ENCODE measurements at regions not wholly inside any gene's neighbourhood (a gene's known extent, or its start where the extent isn't known, plus 50 kb on each side); places are given as distances from the start of the nearest gene placed in this dataset.

DNA sequence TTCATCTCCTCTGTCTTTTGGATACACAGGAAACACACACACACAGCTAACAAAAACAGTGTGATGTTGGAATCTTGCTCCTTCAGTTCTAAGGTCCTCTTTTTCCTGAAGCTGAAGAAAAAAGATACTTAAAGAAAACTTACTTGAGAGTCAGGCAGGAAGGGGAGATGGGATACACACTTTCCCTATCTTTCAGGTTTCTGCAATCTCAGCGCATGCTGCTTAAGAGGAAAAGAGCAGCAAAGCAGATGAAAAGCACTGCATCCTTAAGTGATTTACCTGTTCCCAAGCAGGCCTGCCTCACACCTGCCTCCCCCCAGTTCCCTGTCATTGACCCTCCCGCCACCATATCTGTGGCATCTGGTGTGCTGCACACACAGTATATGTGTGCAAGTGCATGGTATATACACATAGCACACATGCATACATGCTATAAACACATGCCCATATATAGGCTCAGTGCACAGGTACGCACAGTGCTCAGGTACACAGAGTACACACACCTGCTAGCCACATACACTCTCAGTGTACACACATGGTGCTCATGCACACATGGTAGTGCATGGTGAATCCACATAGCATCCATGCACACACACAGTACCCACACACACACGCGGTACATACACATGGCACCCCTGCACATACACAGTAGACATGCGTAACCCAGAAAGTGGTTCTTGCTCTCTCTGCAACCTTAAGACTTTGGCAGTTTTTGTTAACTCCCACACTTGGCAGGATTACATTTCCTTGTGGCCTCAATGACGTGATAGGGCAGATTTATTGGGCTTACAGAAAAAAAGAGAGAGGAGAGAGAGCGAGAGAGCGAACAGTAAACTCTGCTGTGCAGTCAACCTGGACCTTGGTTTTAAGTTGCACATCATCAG is 166.9 kb downstream of the TOMM20 start (continued):
- TF ChIP-seq, protein P1, sequence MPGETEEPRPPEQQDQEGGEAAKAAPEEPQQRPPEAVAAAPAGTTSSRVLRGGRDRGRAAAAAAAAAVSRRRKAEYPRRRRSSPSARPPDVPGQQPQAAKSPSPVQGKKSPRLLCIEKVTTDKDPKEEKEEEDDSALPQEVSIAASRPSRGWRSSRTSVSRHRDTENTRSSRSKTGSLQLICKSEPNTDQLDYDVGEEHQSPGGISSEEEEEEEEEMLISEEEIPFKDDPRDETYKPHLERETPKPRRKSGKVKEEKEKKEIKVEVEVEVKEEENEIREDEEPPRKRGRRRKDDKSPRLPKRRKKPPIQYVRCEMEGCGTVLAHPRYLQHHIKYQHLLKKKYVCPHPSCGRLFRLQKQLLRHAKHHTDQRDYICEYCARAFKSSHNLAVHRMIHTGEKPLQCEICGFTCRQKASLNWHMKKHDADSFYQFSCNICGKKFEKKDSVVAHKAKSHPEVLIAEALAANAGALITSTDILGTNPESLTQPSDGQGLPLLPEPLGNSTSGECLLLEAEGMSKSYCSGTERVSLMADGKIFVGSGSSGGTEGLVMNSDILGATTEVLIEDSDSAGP (CRISPR knock-in tag; IDR thresholded peaks at IDR 0.05; ENCODE audit: borderline replicate concordance), result no peak; the same call in 1 of the 2 replicates
- TF ChIP-seq ZNF746 (CRISPR knock-in tag; IDR thresholded peaks at IDR 0.05) (no peak), HNRNPK (IDR thresholded peaks at IDR 0.05; ENCODE audit: low read depth, low read length, poor library complexity, severe bottlenecking) (no peak), ZKSCAN8 (CRISPR knock-in tag; IDR thresholded peaks at IDR 0.05; ENCODE audit: borderline replicate concordance) (no peak), PAWR (CRISPR knock-in tag; IDR thresholded peaks at IDR 0.05; ENCODE audit: borderline replicate concordance) (no peak), MAZ (IDR thresholded peaks at IDR 0.05; ENCODE audit: borderline replicate concordance, low read depth, low read length) (no peak), MAZ (CRISPR knock-in tag; IDR thresholded peaks at IDR 0.05; ENCODE audit: low read depth) (no peak), AGO2 (optimal IDR thresholded peaks at IDR 0.05; ENCODE audit: low read depth, low read length) (peak; percentile 70), RXRA (CRISPR knock-in tag; IDR thresholded peaks at IDR 0.05) (no peak), ZNF550 (CRISPR knock-in tag; IDR thresholded peaks at IDR 0.05; ENCODE audit: borderline replicate concordance) (no peak), KLF16 (CRISPR knock-in tag; IDR thresholded peaks at IDR 0.05) (no peak), IKZF4 (CRISPR knock-in tag; IDR thresholded peaks at IDR 0.05; ENCODE audit: borderline replicate concordance, low read depth, not compliant biosample characterization) (no peak), ZMAT3 (CRISPR knock-in tag; conservative IDR thresholded peaks at IDR 0.05) (no peak), SIN3A (IDR thresholded peaks at IDR 0.05; ENCODE audit: borderline replicate concordance, low read depth, low read length) (no peak), NFE2L2 (IDR thresholded peaks at IDR 0.05; ENCODE audit: low read length) (no peak)
- TF ChIP-seq, protein P2, sequence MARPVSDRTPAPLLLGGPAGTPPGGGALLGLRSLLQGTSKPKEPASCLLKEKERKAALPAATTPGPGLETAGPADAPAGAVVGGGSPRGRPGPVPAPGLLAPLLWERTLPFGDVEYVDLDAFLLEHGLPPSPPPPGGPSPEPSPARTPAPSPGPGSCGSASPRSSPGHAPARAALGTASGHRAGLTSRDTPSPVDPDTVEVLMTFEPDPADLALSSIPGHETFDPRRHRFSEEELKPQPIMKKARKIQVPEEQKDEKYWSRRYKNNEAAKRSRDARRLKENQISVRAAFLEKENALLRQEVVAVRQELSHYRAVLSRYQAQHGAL (CRISPR knock-in tag; IDR thresholded peaks at IDR 0.05; ENCODE audit: not compliant biosample characterization), result no peak
- TF ChIP-seq, protein P3, sequence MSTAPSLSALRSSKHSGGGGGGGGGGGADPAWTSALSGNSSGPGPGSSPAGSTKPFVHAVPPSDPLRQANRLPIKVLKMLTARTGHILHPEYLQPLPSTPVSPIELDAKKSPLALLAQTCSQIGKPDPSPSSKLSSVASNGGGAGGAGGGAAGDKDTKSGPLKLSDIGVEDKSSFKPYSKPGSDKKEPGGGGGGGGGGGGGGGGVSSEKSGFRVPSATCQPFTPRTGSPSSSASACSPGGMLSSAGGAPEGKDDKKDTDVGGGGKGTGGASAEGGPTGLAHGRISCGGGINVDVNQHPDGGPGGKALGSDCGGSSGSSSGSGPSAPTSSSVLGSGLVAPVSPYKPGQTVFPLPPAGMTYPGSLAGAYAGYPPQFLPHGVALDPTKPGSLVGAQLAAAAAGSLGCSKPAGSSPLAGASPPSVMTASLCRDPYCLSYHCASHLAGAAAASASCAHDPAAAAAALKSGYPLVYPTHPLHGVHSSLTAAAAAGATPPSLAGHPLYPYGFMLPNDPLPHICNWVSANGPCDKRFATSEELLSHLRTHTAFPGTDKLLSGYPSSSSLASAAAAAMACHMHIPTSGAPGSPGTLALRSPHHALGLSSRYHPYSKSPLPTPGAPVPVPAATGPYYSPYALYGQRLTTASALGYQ (CRISPR knock-in tag; IDR thresholded peaks at IDR 0.05), result no peak
- TF ChIP-seq, protein P4, sequence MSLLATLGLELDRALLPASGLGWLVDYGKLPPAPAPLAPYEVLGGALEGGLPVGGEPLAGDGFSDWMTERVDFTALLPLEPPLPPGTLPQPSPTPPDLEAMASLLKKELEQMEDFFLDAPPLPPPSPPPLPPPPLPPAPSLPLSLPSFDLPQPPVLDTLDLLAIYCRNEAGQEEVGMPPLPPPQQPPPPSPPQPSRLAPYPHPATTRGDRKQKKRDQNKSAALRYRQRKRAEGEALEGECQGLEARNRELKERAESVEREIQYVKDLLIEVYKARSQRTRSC (CRISPR knock-in tag; IDR thresholded peaks at IDR 0.05; ENCODE audit: low read depth), result no peak
- TF ChIP-seq, protein P5, sequence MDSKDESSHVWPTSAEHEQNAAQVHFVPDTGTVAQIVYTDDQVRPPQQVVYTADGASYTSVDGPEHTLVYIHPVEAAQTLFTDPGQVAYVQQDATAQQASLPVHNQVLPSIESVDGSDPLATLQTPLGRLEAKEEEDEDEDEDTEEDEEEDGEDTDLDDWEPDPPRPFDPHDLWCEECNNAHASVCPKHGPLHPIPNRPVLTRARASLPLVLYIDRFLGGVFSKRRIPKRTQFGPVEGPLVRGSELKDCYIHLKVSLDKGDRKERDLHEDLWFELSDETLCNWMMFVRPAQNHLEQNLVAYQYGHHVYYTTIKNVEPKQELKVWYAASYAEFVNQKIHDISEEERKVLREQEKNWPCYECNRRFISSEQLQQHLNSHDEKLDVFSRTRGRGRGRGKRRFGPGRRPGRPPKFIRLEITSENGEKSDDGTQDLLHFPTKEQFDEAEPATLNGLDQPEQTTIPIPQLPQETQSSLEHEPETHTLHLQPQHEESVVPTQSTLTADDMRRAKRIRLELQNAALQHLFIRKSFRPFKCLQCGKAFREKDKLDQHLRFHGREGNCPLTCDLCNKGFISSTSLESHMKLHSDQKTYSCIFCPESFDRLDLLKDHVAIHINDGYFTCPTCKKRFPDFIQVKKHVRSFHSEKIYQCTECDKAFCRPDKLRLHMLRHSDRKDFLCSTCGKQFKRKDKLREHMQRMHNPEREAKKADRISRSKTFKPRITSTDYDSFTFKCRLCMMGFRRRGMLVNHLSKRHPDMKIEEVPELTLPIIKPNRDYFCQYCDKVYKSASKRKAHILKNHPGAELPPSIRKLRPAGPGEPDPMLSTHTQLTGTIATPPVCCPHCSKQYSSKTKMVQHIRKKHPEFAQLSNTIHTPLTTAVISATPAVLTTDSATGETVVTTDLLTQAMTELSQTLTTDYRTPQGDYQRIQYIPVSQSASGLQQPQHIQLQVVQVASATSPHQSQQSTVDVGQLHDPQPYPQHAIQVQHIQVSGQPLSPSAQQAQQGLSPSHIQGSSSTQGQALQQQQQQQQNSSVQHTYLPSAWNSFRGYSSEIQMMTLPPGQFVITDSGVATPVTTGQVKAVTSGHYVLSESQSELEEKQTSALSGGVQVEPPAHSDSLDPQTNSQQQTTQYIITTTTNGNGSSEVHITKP (CRISPR knock-in tag; IDR thresholded peaks at IDR 0.05; ENCODE audit: low read depth), result no peak
